ENCODE measurements at regions not wholly inside any gene's neighbourhood (a gene's known extent, or its start where the extent isn't known, plus 50 kb on each side); places are given as distances from the start of the nearest gene placed in this dataset.
"Not testable (repeated sequence)": the region's sequence is repeated elsewhere in the genome, so short reads cannot be mapped to it uniquely, and the experiment has no call there.

DNA sequence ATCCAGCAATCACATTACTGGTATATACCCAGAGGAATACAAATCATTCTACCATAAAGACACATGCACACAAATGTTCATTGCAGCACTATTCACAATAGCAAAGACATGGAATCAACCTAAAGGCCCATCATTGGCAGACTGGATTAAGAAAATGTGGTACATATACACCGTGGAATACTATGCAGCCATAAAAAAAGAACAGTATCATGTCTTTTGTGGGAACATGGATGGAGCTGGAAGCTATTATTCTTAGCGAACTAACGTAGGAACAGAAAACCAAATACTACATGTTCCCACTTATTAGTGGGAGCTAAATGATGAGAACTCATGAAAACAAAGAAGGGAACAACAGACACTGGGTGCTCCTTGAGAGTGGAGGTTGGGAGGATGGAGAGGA is 60.9 kb downstream of the PGRMC1 start:
- ATAC-seq; H3K36me3 Mint-ChIP-seq; H3K4me1 Mint-ChIP-seq; H3K4me3 Mint-ChIP-seq; DNase-seq (ENCODE audit: low spot score in 2 of 2); H3K27ac Mint-ChIP-seq; H3K9me3 Mint-ChIP-seq: not testable (repeated sequence)

DNA sequence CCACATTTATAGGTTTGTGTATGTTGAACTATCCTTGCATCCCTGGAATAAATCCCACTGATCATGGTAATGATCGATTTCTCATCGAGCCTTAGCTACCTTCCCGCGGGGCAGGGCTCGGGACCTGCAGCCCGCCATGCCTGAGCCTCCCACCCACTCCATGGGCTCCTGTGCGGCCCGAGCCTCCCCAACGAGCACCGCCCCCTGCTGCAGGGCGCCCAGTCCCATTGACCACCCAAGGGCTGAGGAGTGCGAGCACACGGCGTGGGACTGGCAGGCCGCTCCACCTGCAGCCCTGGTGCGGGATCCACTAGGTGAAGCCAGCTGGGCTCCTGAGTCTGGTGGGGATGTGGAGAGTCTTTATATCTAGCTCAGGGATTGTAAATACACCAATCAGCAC is 63.7 kb downstream of the PGRMC1 start:
- not testable (repeated sequence) for ATAC-seq

DNA sequence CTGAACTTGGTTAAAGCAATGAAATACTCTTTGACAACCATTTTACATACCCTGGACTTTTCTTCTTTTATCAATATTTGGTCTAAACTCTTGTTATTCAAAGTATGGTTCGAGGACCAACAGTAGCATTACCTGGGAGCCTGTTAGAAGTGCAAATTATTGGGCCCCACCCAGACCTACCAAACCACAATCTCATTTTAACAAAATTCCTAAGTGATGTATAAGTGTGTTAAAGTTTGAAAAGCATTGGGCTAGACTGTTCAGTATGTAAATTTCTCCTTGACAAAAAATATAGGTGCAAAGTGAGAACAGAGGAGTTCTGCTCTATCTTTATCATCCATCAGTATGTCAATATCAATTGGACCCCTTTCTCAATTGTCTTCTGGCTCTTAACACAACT is 67.1 kb downstream of the PGRMC1 start:
- no peak overlapping the region for H3K4me3 Mint-ChIP-seq
- no peak overlapping the region for H3K27ac Mint-ChIP-seq
- DNase-seq (ENCODE audit: low spot score in 2 of 2) (no peak), ATAC-seq (no peak)
- no peaks in the 10 kb centered on the region for H3K9me3 Mint-ChIP-seq
- no peaks in the 10 kb centered on the region for H3K4me1 Mint-ChIP-seq
- no peaks in the 10 kb centered on the region for H3K36me3 Mint-ChIP-seq

More for the DNA sequence above, 63.7 kb downstream of the PGRMC1 start:
- H3K27ac Mint-ChIP-seq; H3K36me3 Mint-ChIP-seq; H3K4me1 Mint-ChIP-seq; H3K4me3 Mint-ChIP-seq; H3K9me3 Mint-ChIP-seq; DNase-seq (ENCODE audit: low spot score in 2 of 2): not testable (repeated sequence)

DNA sequence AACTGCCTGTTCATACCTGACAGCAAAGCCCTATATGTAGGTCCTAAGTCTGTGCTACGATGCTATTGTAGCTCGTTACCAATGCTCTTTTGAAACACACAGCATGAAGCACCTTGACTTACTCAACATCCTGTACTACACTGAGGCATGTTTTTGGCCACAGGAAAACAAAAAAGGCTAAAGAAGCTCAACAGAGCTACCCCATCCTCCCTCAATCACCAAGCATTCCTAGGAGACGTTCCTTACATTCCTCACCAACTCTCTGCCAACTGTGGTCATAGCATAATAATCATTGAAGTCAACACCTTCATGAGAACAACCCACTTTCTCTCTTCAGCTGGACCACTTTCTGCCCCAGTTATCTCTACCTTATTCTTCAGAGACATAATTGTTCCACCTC is 73.7 kb upstream of the SLC25A43 start:
- ATAC-seq: no peak

DNA sequence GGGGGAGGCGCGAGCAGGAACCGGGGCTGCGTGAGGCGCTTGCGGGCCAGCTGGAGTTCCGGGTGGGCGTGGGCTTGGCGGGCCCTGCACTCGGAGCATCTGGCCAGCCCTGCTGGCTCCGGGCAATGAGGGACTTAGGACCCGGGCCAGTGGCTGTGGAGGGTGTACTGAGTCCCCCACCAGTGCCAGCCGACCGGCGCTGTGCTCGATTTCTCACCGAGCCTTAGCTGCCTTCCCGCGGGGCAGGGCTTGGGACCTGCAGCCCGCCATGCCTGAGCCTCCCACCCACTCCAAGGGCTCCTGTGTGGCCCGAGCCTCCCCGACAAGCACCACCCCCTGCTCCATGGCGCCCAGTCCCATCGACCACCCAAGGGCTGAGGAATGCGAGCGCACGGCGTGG is 67.3 kb upstream of the SLC25A43 start:
- not testable (repeated sequence) for H3K27ac Mint-ChIP-seq; ATAC-seq; H3K9me3 Mint-ChIP-seq; DNase-seq (ENCODE audit: low spot score in 2 of 2); H3K4me3 Mint-ChIP-seq; H3K4me1 Mint-ChIP-seq; H3K36me3 Mint-ChIP-seq

More for the DNA sequence above, 73.7 kb upstream of the SLC25A43 start:
- no peaks in the 10 kb centered on the region for H3K4me1 Mint-ChIP-seq
- DNase-seq (ENCODE audit: low spot score in 2 of 2): no peak
- H3K4me3 Mint-ChIP-seq: no peak overlapping the region
- no peak overlapping the region for H3K27ac Mint-ChIP-seq
- H3K36me3 Mint-ChIP-seq: no peaks in the 10 kb centered on the region
- H3K9me3 Mint-ChIP-seq: no peaks in the 10 kb centered on the region

DNA sequence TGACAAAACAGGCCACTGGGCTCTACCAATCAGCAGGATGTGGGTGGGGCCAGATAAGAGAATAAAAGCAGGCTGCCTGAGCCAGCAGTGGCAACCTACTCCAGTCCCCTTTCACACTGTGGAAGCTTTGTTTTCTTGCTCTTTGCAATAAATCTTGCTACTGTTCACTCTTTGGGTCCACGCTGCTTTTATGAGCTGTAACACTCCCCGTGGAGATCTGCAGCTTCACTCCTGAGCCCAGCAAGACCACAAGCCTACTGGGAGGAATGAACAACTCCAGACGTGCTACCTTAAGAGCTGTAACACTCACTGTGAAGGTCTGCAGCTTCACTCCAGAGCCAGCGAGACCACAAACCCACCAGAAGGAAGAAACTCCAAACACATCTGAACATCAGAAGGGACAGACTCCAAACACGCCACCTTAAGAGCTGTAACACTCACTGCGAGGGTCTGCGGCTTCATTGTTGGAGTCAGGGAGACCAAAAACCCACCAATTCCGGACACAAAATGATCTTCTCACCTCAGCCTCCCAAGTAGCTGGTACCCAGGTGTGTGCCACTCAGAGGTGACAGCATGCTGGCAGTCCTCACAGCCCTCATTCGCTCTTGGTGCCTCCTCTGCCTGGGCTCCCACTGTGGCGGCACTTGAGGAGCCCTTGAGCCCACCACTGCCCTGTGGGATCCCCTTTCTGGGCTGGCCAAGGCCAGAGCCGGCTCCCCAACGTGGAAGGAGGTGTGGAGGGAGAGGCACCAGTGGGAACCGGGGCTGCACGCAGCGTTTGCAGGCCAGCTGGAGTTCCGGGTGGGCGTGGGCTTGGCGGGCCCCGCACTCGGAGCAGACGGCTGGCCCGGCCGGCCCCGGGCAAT is 66.0 kb upstream of the SLC25A43 start:
- not testable (repeated sequence) for H3K4me1 Mint-ChIP-seq; H3K4me3 Mint-ChIP-seq; H3K9me3 Mint-ChIP-seq; DNase-seq (ENCODE audit: low spot score in 2 of 2); H3K27ac Mint-ChIP-seq; ATAC-seq; H3K36me3 Mint-ChIP-seq

DNA sequence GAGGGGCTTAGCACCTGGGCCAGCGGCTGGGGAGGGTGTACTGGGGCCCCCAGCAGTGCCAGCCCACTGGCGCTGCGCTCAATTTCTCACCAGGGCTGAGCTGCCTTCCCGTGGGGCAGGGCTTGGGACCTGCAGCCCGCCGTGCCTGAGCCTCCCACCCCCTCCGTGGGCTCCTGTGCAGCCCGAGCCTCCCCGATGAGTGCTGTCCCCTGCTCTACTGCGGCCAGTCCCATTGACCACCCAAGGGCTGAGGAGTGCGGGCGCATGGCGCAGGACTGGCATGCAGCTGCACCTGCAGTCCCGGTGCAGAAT is 65.5 kb upstream of the SLC25A43 start:
- not testable (repeated sequence) for H3K4me3 Mint-ChIP-seq; H3K27ac Mint-ChIP-seq; H3K4me1 Mint-ChIP-seq; H3K9me3 Mint-ChIP-seq; ATAC-seq; H3K36me3 Mint-ChIP-seq; DNase-seq (ENCODE audit: low spot score in 2 of 2)

DNA sequence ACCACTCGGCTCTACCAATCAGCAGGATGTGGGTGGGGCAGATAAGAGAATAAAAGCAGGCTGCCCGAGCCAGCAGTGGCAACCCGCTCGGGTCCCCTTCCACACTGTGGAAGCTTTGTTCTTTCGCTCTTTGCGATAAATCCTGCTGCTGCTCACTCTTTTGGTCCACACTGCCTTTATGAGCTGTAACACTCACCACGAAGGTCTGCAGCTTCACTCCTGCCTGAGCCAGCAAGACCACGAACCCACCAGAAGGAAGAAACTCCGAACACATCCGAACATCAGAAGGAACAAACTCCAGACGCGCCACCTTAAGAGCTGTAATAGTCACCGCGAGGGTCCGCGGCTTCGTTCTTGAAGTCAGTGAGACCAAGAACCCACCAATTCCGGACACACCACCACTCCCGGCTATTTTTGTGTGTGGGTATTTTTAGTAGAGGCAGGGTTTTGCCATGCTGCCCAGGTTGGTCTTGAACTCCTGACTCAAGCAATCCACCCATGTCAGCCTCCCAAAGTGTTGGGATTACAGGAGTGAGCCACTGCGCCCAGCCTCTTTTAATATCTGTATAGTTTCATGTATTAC is 64.6 kb upstream of the SLC25A43 start:
- ATAC-seq; H3K4me3 Mint-ChIP-seq; H3K9me3 Mint-ChIP-seq; H3K27ac Mint-ChIP-seq; H3K36me3 Mint-ChIP-seq; H3K4me1 Mint-ChIP-seq; DNase-seq (ENCODE audit: low spot score in 2 of 2): not testable (repeated sequence)

DNA sequence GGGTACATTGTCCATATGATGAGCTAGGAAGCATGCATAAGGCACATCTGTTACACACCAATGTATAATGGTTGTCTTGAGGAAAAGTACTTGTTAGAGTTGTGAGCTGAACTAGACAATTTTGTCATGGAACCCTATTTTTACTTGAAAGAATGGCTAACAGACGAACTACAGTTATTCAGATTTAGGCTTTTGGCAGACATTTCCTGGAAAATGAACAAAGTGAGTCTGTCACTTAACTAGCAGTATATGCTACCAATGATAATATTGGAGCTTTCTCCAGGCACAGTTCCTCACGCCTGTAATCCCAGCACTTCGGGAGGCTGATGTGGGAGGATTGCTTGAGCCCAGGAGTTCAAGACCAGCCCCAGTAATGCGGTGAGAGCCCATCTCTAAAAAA is 61.9 kb upstream of the SLC25A43 start:
- no peak overlapping the region for H3K27ac Mint-ChIP-seq
- H3K36me3 Mint-ChIP-seq: no peaks in the 10 kb centered on the region
- ATAC-seq (no peak), DNase-seq (ENCODE audit: low spot score in 2 of 2) (no peak)
- no peak overlapping the region for H3K4me3 Mint-ChIP-seq
- no peaks in the 10 kb centered on the region for H3K9me3 Mint-ChIP-seq
- no peaks in the 10 kb centered on the region for H3K4me1 Mint-ChIP-seq

DNA sequence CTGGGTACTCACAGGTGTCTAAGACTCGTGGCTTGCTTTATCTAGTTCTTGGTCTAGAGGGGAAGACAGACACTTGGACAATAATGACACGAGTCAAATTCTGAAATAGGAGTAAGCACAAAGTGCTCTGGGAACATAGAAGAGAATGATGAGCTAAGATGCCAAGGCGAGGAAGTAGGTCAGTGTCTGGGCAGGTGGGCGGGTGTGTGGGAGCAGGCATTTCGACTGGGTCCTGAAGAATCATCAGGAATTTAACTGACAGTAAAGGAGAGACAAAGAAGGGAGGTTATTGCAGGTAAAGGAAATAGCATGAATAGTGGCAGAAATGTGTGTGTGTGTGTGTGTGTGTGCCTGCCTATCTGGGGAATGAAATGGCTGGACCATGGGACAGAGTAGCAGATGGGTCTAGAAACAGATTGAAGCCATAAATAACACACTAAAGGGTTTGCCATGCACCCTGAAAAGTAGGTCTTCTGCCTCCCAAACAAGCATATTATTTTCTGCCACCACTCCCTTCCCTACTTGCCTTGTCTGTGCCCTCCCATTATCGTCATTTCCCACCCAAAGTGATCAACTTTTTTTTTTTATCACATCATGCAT is 58.4 kb upstream of the SLC25A43 start:
- H3K4me1 Mint-ChIP-seq: no peaks in the 10 kb centered on the region
- DNase-seq (ENCODE audit: low spot score in 2 of 2) (no peak), ATAC-seq (no peak)
- H3K27ac Mint-ChIP-seq: no peak overlapping the region
- no peaks in the 10 kb centered on the region for H3K9me3 Mint-ChIP-seq
- no peaks in the 10 kb centered on the region for H3K36me3 Mint-ChIP-seq
- no peak overlapping the region for H3K4me3 Mint-ChIP-seq

DNA sequence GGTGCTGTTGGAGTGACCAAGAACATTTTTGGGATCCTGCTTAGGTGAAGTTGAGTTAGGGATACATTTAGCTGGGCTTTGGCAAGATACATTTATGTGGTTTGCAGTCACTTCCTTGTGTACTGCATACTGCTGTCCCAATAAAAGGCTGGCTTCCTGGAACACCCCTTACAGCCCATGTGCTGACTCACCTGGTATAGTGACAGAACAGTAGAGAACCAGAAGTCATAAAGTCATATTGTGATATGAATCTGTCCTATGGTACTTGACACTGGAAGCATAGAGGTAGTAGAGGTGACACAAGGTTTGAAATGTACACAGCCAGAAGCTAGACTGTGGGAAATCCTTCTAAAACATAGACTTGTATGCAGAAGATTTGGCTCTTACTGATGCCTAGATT is 55.3 kb upstream of the SLC25A43 start:
- Mint-ChIP-seq H3K27ac (no peak overlapping the region), H3K9me3 (no peaks in the 10 kb centered on the region), H3K4me3 (no peak overlapping the region), H3K4me1 (no peaks in the 10 kb centered on the region), H3K36me3 (no peaks in the 10 kb centered on the region)
- DNase-seq (ENCODE audit: low spot score in 2 of 2): no peak
- peak; percentile 60 for ATAC-seq
